IMR-90 (cell line): ENCODE measurements at regions not wholly inside any gene's neighbourhood (a gene's known extent, or its start where the extent isn't known, plus 50 kb on each side); places are given as distances from the start of the nearest gene placed in this dataset.

ENCODE experiments used
- ATAC-seq: fragments of 200-7000 bp; cut with Tn5 transposase; 2 replicates; pipeline ENCODE4 v1.9.1; 2020; ENCODE audit warnings: low read depth, mild to moderate bottlenecking, moderate library complexity
- BruUV-seq: library from RNA; stranded (reverse); fragments of 400-500 nt; replicated peaks from 2 replicates; lab custom pipeline; 2021; lab: Mats Ljungman, UMichigan
- CTCF ChIA-PET: fragments of 300-600 bp; formaldehyde crosslinking; extraction: SDS; loops from one replicate; lab custom pipeline; 2021; ENCODE audit warnings: antibody characterized with exemption; lab: Yijun Ruan, JAX
- POLR2A ChIA-PET: fragments of 300-600 bp; sonication (Branson Sonifier 250); formaldehyde crosslinking; loops from one replicate; lab custom pipeline; 2022; ENCODE audit warnings: antibody characterized with exemption; ENCODE audit not compliant: unreplicated experiment; lab: Charles Lee
- DNase-seq: peaks from one replicate; pipeline ENCODE4 v3.0.0; 2013
- H2AFZ ChIP-seq: replicated peaks from 2 replicates; pipeline ENCODE3; 2013; ENCODE audit warnings: low read length, mild to moderate bottlenecking; ENCODE audit not compliant: poor library complexity
- H2AK5ac ChIP-seq: 2 replicates; pipeline ENCODE4 v1.6.1; 2013; ENCODE audit warnings: low read depth, low read length, inconsistent platforms
- H2AK9ac ChIP-seq: replicated peaks from 2 replicates; pipeline ENCODE3; 2013; ENCODE audit warnings: mild to moderate bottlenecking, low read depth, low read length, moderate library complexity; ENCODE audit not compliant: poor library complexity
- H2BK120ac ChIP-seq: 2 replicates; pipeline ENCODE4 v1.6.1; 2013; ENCODE audit warnings: low read depth, low read length, inconsistent platforms
- H2BK15ac ChIP-seq: 3 replicates; pipeline ENCODE4 v1.6.1; 2013; ENCODE audit warnings: low read depth, low read length, inconsistent platforms
- H2BK20ac ChIP-seq: 2 replicates; pipeline ENCODE4 v1.6.1; 2013; ENCODE audit warnings: low read depth, mild to moderate bottlenecking, inconsistent platforms, low read length, moderate library complexity
- H2BK5ac ChIP-seq: 2 replicates; pipeline ENCODE4 v1.6.1; 2013; ENCODE audit warnings: mild to moderate bottlenecking, low read depth, low read length, inconsistent platforms; ENCODE audit not compliant: poor library complexity, severe bottlenecking
- H3K14ac ChIP-seq: replicated peaks from 2 replicates; pipeline ENCODE4 v1.6.1; 2013; ENCODE audit warnings: low read depth, low read length, inconsistent platforms
- H3K18ac ChIP-seq: 2 replicates; pipeline ENCODE4 v1.6.1; 2013; ENCODE audit warnings: low read depth, low read length, control low read depth
- H3K23ac ChIP-seq: 2 replicates; pipeline ENCODE4 v1.6.1; 2013; ENCODE audit warnings: low read depth, low read length, inconsistent platforms
- H3K27ac ChIP-seq: 2 replicates; pipeline ENCODE4 v1.5.1; 2013; ENCODE audit warnings: mild to moderate bottlenecking, control low read depth, low read length; ENCODE audit not compliant: insufficient read depth
- H3K27me3 ChIP-seq: 2 replicates; pipeline ENCODE4 v1.6.1; 2013; ENCODE audit warnings: low read length; ENCODE audit not compliant: control insufficient read depth, insufficient read depth
- H3K36me3 ChIP-seq: 2 replicates; pipeline ENCODE4 v1.6.1; 2013; ENCODE audit warnings: low read length, mixed read lengths; ENCODE audit not compliant: control insufficient read depth, insufficient read depth
- H3K4ac ChIP-seq: 2 replicates; pipeline ENCODE4 v1.6.1; 2013; ENCODE audit warnings: low read depth, low read length, inconsistent platforms
- H3K4me1 ChIP-seq: 2 replicates; pipeline ENCODE4 v1.6.1; 2013; ENCODE audit warnings: low read length, mixed read lengths; ENCODE audit not compliant: control insufficient read depth, insufficient read depth
- H3K4me2 ChIP-seq: 2 replicates; pipeline ENCODE4 v1.6.1; 2013; ENCODE audit warnings: low read depth, mild to moderate bottlenecking, control low read depth, low read length, moderate library complexity
- H3K4me3 ChIP-seq: 2 replicates; pipeline ENCODE4 v1.5.1; 2013; ENCODE audit warnings: low read depth, mild to moderate bottlenecking, control low read depth, low read length, moderate library complexity; ENCODE audit not compliant: insufficient read depth
- H3K56ac ChIP-seq: 2 replicates; pipeline ENCODE4 v1.6.1; 2013; ENCODE audit warnings: low read length, inconsistent platforms; ENCODE audit not compliant: insufficient read depth; ENCODE audit errors: extremely low read depth
- H3K79me1 ChIP-seq, 2 experiments: 2 replicates each; pipeline ENCODE4 v1.6.1; 2013; ENCODE audit warnings: low read length in 2 of 2, inconsistent platforms in 1 of 2, low read depth in 1 of 2
- H3K9ac ChIP-seq: 2 replicates; pipeline ENCODE4 v1.6.1; 2013; ENCODE audit warnings: low read depth, low read length, control low read depth
- H3K9me1 ChIP-seq: 2 replicates; pipeline ENCODE4 v1.6.1; 2013; ENCODE audit warnings: low read length, inconsistent platforms; ENCODE audit not compliant: insufficient read depth
- H3K9me3 ChIP-seq: 2 replicates; pipeline ENCODE4 v1.6.1; 2013; ENCODE audit warnings: low read length; ENCODE audit not compliant: control insufficient read depth, insufficient read depth
- H4K20me1 ChIP-seq: 2 replicates; pipeline ENCODE4 v1.6.1; 2013; ENCODE audit warnings: low read length, inconsistent platforms; ENCODE audit not compliant: insufficient read depth
- H4K5ac ChIP-seq: 2 replicates; pipeline ENCODE4 v1.6.1; 2013; ENCODE audit warnings: mild to moderate bottlenecking, low read depth, low read length, control low read depth
- H4K8ac ChIP-seq, 2 experiments: 2 replicates each; pipeline ENCODE4 v1.6.1; 2013; ENCODE audit warnings: low read depth in 2 of 2, low read length in 2 of 2, control low read depth in 1 of 2, inconsistent platforms in 1 of 2
- H4K91ac ChIP-seq: 2 replicates; pipeline ENCODE4 v1.6.1; 2013; ENCODE audit warnings: low read depth, low read length, inconsistent platforms; ENCODE audit not compliant: insufficient read depth
- BHLHE40 ChIP-seq: fragments of 150-350 bp; IDR thresholded peaks from 2 replicates; pipeline ENCODE4 v1.6.1; 2016; ENCODE audit warnings: mild to moderate bottlenecking, low read depth, low read length
- RCOR1 ChIP-seq: IDR thresholded peaks from 2 replicates; pipeline ENCODE4 v1.6.1; 2012; ENCODE audit warnings: mild to moderate bottlenecking, low read length, improper control_type of control experiment; ENCODE audit not compliant: insufficient replicate concordance
- RFX5 ChIP-seq: IDR thresholded peaks from 2 replicates; pipeline ENCODE4 v1.8.0; 2012; ENCODE audit warnings: low read depth, mild to moderate bottlenecking, low read length, moderate library complexity
- WGBS, 2 experiments: methylation state at CpG; one replicate each; pipeline versions ENCODE4 v1.1.5 to v1.1.7; 2013; ENCODE audit warnings: missing lambda C conversion rate in 2 of 2; ENCODE audit not compliant: insufficient read length in 1 of 2; ENCODE audit errors: extremely low coverage in 2 of 2; 5-methylcytosine and 5-hydroxymethylcytosine counted together
- dilution Hi-C: fragments of 300-500 bp; cut with HindIII; formaldehyde crosslinking; loops from one replicate; pipeline ENCODE4 v1.14.3; 2018; ENCODE audit warnings: low sequenced_read_pairs; ENCODE audit not compliant: unreplicated experiment
- in situ Hi-C: fragments of 300-500 bp; cut with MboI; formaldehyde crosslinking; loops from 3 replicates; pipeline ENCODE4 v1.14.3; 2019; ENCODE audit warnings: low sequenced_read_pairs, inconsistent platforms, mixed read lengths
- intact Hi-C: fragments of 100-400 bp; cut with micrococcal nuclease; formaldehyde crosslinking; loops from 2 replicates; pipeline ENCODE4 v1.10.0; 2022
- TF ChIP-seq, protein P1 (sequence below): fragments of 150-350 bp; IDR thresholded peaks from 2 replicates; pipeline ENCODE4 v1.6.1; 2017; ENCODE audit warnings: mild to moderate bottlenecking, antibody characterized with exemption, low read length, low read depth

DNA sequence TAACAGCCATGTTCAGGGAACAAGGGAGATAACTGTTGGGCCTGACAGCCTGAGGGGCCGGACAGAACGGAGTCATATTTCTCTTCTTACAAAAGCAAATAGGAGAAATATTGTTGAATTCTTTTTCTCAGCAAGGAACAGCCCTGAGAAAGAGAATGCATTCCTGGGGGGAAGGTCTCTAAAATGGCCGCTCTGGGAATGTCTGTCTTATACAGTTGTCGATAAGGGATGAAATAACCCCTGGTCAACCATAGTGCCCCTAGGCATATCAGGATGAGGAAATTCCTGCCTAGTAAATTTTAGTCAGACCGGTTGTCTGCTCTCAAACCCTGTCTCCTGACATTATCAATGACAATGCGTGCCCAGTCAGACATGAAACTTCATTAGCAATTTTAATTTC lies 1925.5 kb downstream of the PCDH7 start:
- Histone ChIP-seq H3K27ac (no peak overlapping the region), H3K4me3 (no peak overlapping the region), H4K8ac (no peak overlapping the region), H3K9ac (no peak overlapping the region), H4K5ac (no peak overlapping the region), H3K27me3 (no peaks in the 10 kb centered on the region), H2BK120ac (no peak overlapping the region), H2BK5ac (no peak overlapping the region), H3K14ac (no peak overlapping the region), H4K20me1 (no peaks in the 10 kb centered on the region), H3K4me2 (no peak overlapping the region), H2BK15ac (no peak overlapping the region), H3K18ac (no peak overlapping the region), H3K9me1 (no peaks in the 10 kb centered on the region), H2AK5ac (no peak overlapping the region), H3K56ac (no peak overlapping the region), H2BK20ac (no peak overlapping the region), H4K91ac (no peak overlapping the region), H3K23ac (no peak overlapping the region), H3K4ac (no peak overlapping the region), H2AFZ (no peak overlapping the region), H3K9me3 (peaks cover 6% of the 10 kb centered on the region), H3K79me1 (no peaks in the 10 kb centered on the region), H2AK9ac (no peak overlapping the region), H3K36me3 (no peaks in the 10 kb centered on the region), H3K4me1 (no peaks in the 10 kb centered on the region)
- ATAC-seq (no peak), DNase-seq (no peak)
- no CpG with 5 or more reads among the region's 6 CpGs for WGBS, 2 experiments
- ChIA-PET POLR2A (no interaction called here), CTCF (no interaction called here)
- TF ChIP-seq, protein P1, sequence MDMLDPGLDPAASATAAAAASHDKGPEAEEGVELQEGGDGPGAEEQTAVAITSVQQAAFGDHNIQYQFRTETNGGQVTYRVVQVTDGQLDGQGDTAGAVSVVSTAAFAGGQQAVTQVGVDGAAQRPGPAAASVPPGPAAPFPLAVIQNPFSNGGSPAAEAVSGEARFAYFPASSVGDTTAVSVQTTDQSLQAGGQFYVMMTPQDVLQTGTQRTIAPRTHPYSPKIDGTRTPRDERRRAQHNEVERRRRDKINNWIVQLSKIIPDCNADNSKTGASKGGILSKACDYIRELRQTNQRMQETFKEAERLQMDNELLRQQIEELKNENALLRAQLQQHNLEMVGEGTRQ = no peak
- TF ChIP-seq RCOR1 (no peak), BHLHE40 (no peak), RFX5 (no peak)
- dilution Hi-C loops = no loop called here
- BruUV-seq = no TSS peak
- intact Hi-C loops = no loop called here
- in situ Hi-C loops = no loop called here
